GM12878 (cell line): ENCODE measurements at regions not wholly inside any gene's neighbourhood (a gene's known extent, or its start where the extent isn't known, plus 50 kb on each side); places are given as distances from the start of the nearest gene placed in this dataset.

Experiments used
- ATAC-seq: fragments of 200-7000 bp; cut with Tn5 transposase; 3 replicates; pipeline ENCODE4 v1.9.1; 2020; ENCODE audit warnings: mild to moderate bottlenecking, moderate library complexity
- BruUV-seq: library from RNA; stranded (reverse); fragments of 400-500 nt; replicated peaks from 2 replicates; lab custom pipeline; 2021; lab: Mats Ljungman, UMichigan
- CTCF ChIA-PET: fragments of 300-600 bp; sonication (Branson Sonifier 250); formaldehyde crosslinking; extraction: SDS; loops from one replicate; lab custom pipeline; 2021; ENCODE audit warnings: inconsistent platforms; lab: Yijun Ruan, JAX
- POLR2A ChIA-PET: fragments of 350-600 bp; formaldehyde crosslinking; extraction: SDS; loops from one replicate; lab custom pipeline; 2021; ENCODE audit warnings: inconsistent platforms; lab: Charles Lee
- RAD21 ChIA-PET: fragments of 300-600 bp; sonication (Branson Sonifier 250); formaldehyde crosslinking; loops from one replicate; lab custom pipeline; 2023; ENCODE audit warnings: antibody characterized with exemption; ENCODE audit not compliant: unreplicated experiment; lab: Charles Lee
- SMC1A ChIA-PET: fragments of 300-600 bp; sonication (Branson Sonifier 250); formaldehyde crosslinking; loops from one replicate; lab custom pipeline; 2023; ENCODE audit not compliant: unreplicated experiment, uncharacterized antibody; lab: Charles Lee
- DNase-seq: peaks from one replicate; pipeline ENCODE4 v3.0.0-alpha.2; 2011; ENCODE audit warnings: low read depth, low spot score
- FAIRE-seq: peaks from 3 replicates; lab custom pipeline; 2011; peaks lifted over from hg19 to GRCh38; lab: Jason Lieb, UNC
- H2AFZ ChIP-seq: 2 replicates; pipeline ENCODE4 v1.6.0; 2011; ENCODE audit warnings: low read depth, low read length, control low read depth; ENCODE audit not compliant: control insufficient read depth
- H3K27ac ChIP-seq: 2 replicates; pipeline ENCODE4 v1.5.1; 2011; ENCODE audit warnings: control low read depth; ENCODE audit not compliant: control insufficient read depth, insufficient read depth
- H3K27me3 ChIP-seq, 2 experiments: replicated peaks in 1 of 2; 2 replicates each; pipeline versions ENCODE4 v1.6.0 to v1.6.1; 2011; ENCODE audit warnings: low read length in 1 of 2; ENCODE audit not compliant: control insufficient read depth in 2 of 2, insufficient read depth in 2 of 2
- H3K36me3 ChIP-seq, 2 experiments: 2 replicates each; pipeline ENCODE4 v1.5.1; 2011; ENCODE audit warnings: low read length in 1 of 2; ENCODE audit not compliant: control insufficient read depth in 2 of 2, insufficient read depth in 2 of 2
- H3K4me1 ChIP-seq: 2 replicates; pipeline ENCODE4 v1.6.1; 2011; ENCODE audit warnings: mild to moderate bottlenecking, low read length, moderate library complexity, mixed read lengths; ENCODE audit not compliant: control insufficient read depth, insufficient read depth
- H3K4me2 ChIP-seq: 2 replicates; pipeline ENCODE4 v1.6.0; 2011; ENCODE audit warnings: control low read depth; ENCODE audit not compliant: control insufficient read depth, insufficient read depth
- H3K4me3 ChIP-seq: fragments of 200-600 bp; sonication (generic); 2 replicates; pipeline ENCODE4 v1.5.1; 2016
- H3K79me2 ChIP-seq: 2 replicates; pipeline ENCODE4 v1.6.0; 2011; ENCODE audit warnings: low read length; ENCODE audit not compliant: control insufficient read depth, insufficient read depth
- H3K9ac ChIP-seq: 2 replicates; pipeline ENCODE4 v1.8.0; 2011; ENCODE audit warnings: low read length, control low read depth, mixed read lengths; ENCODE audit not compliant: control insufficient read depth, insufficient read depth
- H3K9me3 ChIP-seq: replicated peaks from 3 replicates; pipeline ENCODE4 v1.5.1; 2011; ENCODE audit warnings: mild to moderate bottlenecking, low read length; ENCODE audit not compliant: control insufficient read depth, insufficient read depth
- H4K20me1 ChIP-seq: 2 replicates; pipeline ENCODE4 v1.6.0; 2011; ENCODE audit not compliant: control insufficient read depth, insufficient read depth
- CBFB ChIP-seq: IDR thresholded peaks from 2 replicates; pipeline ENCODE4 v1.6.1; 2016; ENCODE audit warnings: antibody characterized with exemption, low read depth
- CBX3 ChIP-seq: fragments of 200-600 bp; sonication (generic); IDR thresholded peaks from 2 replicates; pipeline ENCODE4 v1.6.1; 2016; ENCODE audit warnings: low read depth, borderline replicate concordance
- CHD1 ChIP-seq: IDR thresholded peaks from 2 replicates; pipeline ENCODE4 v1.6.1; 2012; ENCODE audit warnings: low read depth, low read length, improper control_type of control experiment
- CHD2 ChIP-seq: IDR thresholded peaks from 2 replicates; pipeline ENCODE4 v1.6.1; 2011; ENCODE audit warnings: low read depth, low read length, improper control_type of control experiment, borderline replicate concordance
- ETV6 ChIP-seq, 2 experiments: fragments of 450-650 bp in 1 of 2; IDR thresholded peaks in 1 of 2; conservative IDR thresholded peaks in 1 of 2; 2 replicates each; pipeline ENCODE4 v1.6.1; 2014; ENCODE audit warnings: antibody characterized with exemption in 1 of 2, borderline replicate concordance in 1 of 2, low read depth in 1 of 2, mild to moderate bottlenecking in 1 of 2, moderate library complexity in 1 of 2
- JUND ChIP-seq: IDR thresholded peaks from 2 replicates; pipeline ENCODE4 v1.6.1; 2012; ENCODE audit warnings: low read depth, mild to moderate bottlenecking, low read length, improper control_type of control experiment, moderate library complexity
- NR2C1 ChIP-seq: fragments of 450-650 bp; IDR thresholded peaks from 2 replicates; pipeline ENCODE4 v1.6.1; 2017; ENCODE audit warnings: antibody characterized with exemption, mild to moderate bottlenecking, moderate library complexity
- NR2F1 ChIP-seq: fragments of 450-650 bp; conservative IDR thresholded peaks from 2 replicates; pipeline ENCODE4 v1.6.1; 2017; ENCODE audit warnings: mild to moderate bottlenecking
- POLR2AphosphoS2 ChIP-seq: IDR thresholded peaks from 2 replicates; pipeline ENCODE4 v1.6.1; 2011; ENCODE audit warnings: low read depth, mild to moderate bottlenecking, low read length, improper control_type of control experiment, moderate library complexity
- RBBP5 ChIP-seq: fragments of 200-600 bp; sonication (generic); conservative IDR thresholded peaks from 2 replicates; pipeline ENCODE4 v1.6.1; 2016
- RCOR1 ChIP-seq: conservative IDR thresholded peaks from 2 replicates; pipeline ENCODE4 v1.6.1; 2012; ENCODE audit warnings: low read depth, low read length, improper control_type of control experiment
- RELA ChIP-seq: fragments of 450-650 bp; IDR thresholded peaks from 2 replicates; pipeline ENCODE4 v1.8.0; 2014; ENCODE audit warnings: borderline replicate concordance; ENCODE audit not compliant: partially characterized antibody
- ZNF592 ChIP-seq: fragments of 450-650 bp; IDR thresholded peaks from 2 replicates; pipeline ENCODE4 v1.6.1; 2017; ENCODE audit warnings: mild to moderate bottlenecking, moderate library complexity
- WGBS: methylation state at CpG from one replicate; pipeline ENCODE4 v1.1.6; 2016; ENCODE audit warnings: low lambda C conversion rate; ENCODE audit not compliant: insufficient replicate concordance, insufficient coverage; ENCODE audit errors: missing lambda C conversion rate; 5-methylcytosine and 5-hydroxymethylcytosine counted together
- in situ Hi-C: fragments of 300-500 bp; cut with MboI; formaldehyde crosslinking; loops from 9 replicates; pipeline ENCODE4 v1.14.3; 2018; ENCODE audit warnings: mixed read lengths
- intact Hi-C: fragments of 100-400 bp; cut with micrococcal nuclease; formaldehyde crosslinking; loops from one replicate; pipeline ENCODE4 v1.14.2; 2022; ENCODE audit not compliant: unreplicated experiment

DNA sequence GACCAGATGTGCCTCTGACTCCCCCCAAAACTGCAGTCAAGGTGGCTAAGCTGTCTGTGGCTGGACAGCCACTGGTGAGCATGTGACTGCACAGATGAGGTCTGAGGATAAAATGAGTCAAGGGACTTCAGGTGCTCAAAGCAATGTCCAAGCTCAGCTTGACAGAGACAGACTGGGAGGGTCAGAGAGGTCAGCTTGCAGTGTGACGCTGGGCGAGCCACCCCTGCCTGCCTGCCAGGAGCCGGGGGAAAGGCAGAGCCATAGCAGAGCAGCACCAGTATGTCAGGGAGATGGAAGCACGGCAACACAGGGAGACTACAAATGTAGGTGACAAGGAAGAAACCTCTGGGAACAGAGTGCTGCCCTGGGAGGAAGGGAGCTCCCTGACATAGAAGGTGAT lies 399.4 kb downstream of the OCA2 start:
- TF ChIP-seq NR2F1 (no peak), CBX3 (no peak), JUND (no peak)
- Histone ChIP-seq H3K9me3 (no peaks in the 10 kb centered on the region; the same call in 2 of the 3 replicates), H3K27ac (no peak overlapping the region), H3K9ac (no peak overlapping the region), H3K79me2 (no peaks in the 10 kb centered on the region), H4K20me1 (no peaks in the 10 kb centered on the region), H2AFZ (no peak overlapping the region), H3K36me3 (no peaks in the 10 kb centered on the region), H3K4me1 (no peaks in the 10 kb centered on the region), H3K4me3 (no peak overlapping the region), H3K27me3 (no peaks in the 10 kb centered on the region), H3K4me2 (no peak overlapping the region)
- DNase-seq (no peak), FAIRE-seq (no peak), ATAC-seq (no peak)
- in situ Hi-C loops (no loop called here), intact Hi-C loops (no loop called here)
- no TSS peak for BruUV-seq
- ChIA-PET RAD21 (no interaction called here), CTCF (no interaction called here), POLR2A (no interaction called here), SMC1A (no interaction called here)
- 0% methylated on average over 4 of the region's 4 CpGs for WGBS

- Histone ChIP-seq H3K36me3 (no peaks in the 10 kb centered on the region), H3K27me3 (no peaks in the 10 kb centered on the region), H3K9ac (no peak overlapping the region), H4K20me1 (no peaks in the 10 kb centered on the region), H3K27ac (no peak overlapping the region), H3K79me2 (no peaks in the 10 kb centered on the region), H3K4me1 (no peaks in the 10 kb centered on the region), H3K9me3 (no peaks in the 10 kb centered on the region; the same call in 2 of the 3 replicates), H2AFZ (no peak overlapping the region), H3K4me3 (no peak overlapping the region), H3K4me2 (no peak overlapping the region)
- CTCF ChIA-PET, result no interaction called here
- POLR2A ChIA-PET, result no interaction called here
- FAIRE-seq (no peak), ATAC-seq (no peak), DNase-seq (no peak)
- in situ Hi-C loops, result no loop called here
- RAD21 ChIA-PET, result no interaction called here
- WGBS, result 22% methylated on average over 4 of the region's 4 CpGs
- intact Hi-C loops, result no loop called here
- BruUV-seq, result no TSS peak
- SMC1A ChIA-PET, result no interaction called here
- TF ChIP-seq CBFB (no peak), RELA (no peak), RCOR1 (no peak), ETV6 (conservative IDR thresholded peaks at IDR 0.05 in 1 of 2, IDR thresholded peaks at IDR 0.05 in 1 of 2; ENCODE audit: borderline replicate concordance in 1 of 2, low read depth in 1 of 2) (no peak), CBX3 (no peak), RBBP5 (no peak), NR2C1 (no peak), CHD1 (no peak), ZNF592 (no peak), POLR2AphosphoS2 (no peak), CHD2 (no peak)
These were observed 402.6 kb downstream of the OCA2 start for GRCh38 chr15:27696530-27696929.
